ENCODE measurements at regions not wholly inside any gene's neighbourhood (a gene's known extent, or its start where the extent isn't known, plus 50 kb on each side); places are given as distances from the start of the nearest gene placed in this dataset.

DNA sequence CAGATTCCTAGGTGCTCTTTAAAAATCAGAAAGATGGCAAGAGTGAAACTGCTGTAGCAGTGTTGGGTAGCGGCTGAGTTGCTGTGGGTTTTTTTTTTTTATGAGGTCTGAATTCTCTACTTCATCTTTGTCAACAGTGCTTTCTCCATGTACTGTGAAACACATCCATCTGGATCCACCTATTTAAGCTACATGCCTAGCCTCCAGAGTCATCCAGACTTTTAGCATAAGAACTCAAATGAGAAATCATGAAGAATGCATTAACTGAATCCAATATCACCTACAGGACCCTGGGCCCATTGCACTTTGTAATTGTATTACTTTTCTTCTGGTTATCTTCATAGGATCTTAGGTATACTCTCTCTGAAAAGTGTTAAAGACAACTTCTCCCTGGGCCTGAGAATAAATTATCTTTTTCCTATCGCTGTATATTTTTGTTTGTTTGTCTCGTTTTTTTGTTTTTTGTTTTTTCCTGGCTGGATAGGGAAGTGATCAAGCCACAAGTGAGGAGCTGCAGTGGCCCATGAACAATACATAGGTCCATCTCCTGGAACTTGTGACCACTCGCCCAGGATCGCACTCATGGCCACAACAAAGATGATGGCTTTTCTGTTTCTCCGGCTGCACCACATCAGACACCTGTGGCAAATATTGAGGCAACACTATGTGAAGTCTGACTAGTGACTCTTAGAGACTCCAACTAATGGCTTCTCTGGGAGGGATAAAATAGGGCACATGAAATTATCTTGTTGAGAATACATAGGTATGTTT lies 609.9 kb upstream of the AGTR1 start:
- no peak for DNase-seq

DNA sequence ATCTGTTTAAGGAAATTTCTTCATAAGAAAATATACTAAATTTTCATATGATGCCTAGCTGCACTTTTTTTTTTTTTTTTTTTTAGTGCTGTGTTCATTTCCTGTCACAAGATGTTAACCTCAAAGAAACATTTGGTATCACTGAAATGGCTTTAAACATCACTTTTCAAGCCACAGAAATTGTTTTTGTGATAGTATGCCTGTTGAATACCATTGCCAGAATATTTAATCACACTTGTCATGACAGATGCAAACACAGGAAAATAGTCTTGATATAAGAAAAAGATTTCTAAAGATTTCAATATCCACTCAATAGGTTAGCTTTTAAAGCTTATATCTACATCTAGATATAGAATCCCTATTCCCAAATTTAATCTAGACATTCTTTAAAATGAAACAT lies 608.5 kb upstream of the AGTR1 start:
- no peak for DNase-seq

DNA sequence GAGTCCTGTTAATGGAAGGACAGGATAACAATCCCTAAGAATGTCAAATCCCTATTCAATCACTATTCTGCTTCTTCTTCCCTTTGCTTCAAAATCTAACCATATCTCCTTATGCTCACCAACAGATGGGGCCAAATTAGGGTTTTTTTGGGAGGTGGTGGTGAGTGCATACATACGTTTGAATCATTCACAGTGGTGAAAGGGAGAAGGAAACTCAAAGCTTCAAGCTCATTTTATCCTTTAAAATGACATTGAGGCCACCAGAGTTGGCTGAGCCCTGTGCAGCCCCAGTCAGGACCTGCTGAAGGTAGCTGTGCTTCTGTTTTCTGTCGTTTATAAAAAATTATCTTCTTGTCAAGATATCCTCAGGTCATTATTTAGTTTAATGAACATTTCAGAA lies 607.5 kb upstream of the AGTR1 start:
- DNase-seq = no peak

DNA sequence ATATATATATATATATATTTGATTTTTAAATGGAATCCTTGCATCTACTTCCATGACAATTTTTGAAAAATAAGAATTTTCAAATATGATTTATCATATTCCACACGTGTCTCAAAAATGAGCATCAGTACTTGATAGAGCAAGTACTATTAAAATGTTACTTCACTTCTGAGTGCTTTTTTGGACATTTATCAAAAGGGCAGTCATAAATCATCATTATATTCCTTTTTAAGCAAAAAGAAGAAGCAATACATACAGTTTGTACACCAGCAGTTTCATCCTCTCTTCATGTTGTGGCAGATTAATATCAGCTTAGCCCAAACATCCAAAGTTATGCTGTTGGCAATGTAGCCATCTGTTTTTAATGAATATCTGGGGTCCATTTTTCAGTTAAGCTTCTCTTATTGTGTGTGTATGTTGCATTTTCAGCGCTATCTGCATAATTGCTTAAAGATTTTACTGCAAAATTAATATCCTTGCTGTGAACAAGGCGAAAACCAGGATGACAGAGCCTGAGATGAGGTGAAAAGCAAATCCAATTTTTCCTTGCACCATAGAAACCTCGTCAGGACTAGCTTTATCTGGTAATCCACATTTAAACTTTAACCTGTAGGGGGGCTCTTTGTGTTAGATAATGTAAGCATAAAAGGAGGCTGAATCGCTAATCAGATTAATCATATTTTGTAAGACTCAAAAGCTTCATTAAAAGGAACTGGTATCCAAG lies 604.9 kb upstream of the AGTR1 start:
- no peak for DNase-seq

DNA sequence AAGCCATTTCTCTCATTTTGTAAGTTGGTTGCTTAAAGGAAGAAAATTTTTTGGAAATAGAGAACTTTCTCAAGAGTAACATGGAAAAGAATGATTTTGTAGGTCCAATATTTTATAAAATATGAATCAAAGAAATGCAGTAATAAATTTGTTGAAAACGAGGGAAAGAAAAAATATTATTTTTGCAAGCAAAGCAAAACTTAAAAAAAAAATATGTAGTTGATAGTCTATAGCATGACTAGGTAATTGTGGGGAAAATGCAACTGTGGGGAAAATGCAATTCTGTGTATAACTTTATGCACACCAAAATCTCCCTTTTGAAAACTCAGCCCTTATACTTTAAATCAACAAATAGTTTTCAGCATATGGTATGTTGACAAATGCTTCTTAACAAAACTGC lies 604.0 kb upstream of the AGTR1 start:
- DNase-seq = no peak

DNA sequence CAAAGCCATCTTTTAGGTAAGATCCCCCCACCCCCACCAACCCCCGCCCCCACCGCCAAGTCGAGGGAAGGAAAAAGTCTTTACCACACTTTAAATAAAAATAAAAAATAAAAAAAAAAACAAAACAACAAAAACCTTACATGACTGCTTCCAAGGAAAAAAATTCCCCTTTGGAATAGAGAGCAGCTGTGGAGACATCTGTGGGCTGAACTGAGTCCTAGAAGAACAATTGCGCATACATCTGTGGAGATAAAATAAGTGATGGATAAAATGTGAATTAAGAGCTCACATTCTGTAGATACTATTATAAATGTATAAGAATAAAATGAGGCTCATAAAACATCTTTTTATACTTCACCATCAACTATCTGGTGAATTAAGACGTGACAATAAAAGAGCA lies 601.7 kb upstream of the AGTR1 start:
- no peak for DNase-seq

DNA sequence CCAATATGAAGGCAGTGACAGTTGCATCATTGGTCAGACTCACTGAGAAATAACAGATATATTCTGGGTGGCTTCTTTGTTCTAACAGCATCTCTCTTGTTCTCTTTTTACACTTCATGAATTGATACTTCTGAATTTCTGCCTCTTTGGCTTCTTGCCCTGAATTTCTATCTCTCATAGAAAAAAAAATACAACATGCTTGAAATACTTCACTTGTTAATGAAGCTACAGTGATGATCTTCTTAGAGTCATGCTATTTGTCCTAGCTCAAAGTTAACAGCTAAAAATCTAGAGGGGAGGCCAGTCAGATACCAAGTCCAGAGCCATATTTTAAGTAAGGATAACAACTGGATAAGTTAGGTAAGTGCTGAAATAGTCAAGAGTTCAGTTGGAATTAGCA lies 597.2 kb upstream of the AGTR1 start:
- no peak for DNase-seq

DNA sequence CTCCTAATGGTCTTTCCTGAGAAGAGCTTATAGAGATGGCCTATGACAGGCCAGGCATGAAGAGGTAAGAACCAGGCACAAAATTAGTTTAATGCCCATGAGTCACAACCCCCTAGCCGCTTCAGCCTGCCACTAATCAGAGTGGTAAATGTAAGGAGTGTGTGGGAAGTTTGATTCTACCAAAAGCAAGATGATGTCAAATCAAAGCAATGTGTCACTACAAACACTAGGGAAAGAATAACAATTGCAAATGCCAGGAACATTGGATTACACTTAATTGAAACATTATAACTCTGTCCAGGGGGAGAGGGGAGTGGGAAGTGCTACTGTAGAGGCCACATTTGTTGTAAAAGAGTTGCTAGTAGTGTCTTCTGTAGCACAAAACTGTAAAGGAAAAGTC lies 596.6 kb upstream of the AGTR1 start:
- DNase-seq = no peak

DNA sequence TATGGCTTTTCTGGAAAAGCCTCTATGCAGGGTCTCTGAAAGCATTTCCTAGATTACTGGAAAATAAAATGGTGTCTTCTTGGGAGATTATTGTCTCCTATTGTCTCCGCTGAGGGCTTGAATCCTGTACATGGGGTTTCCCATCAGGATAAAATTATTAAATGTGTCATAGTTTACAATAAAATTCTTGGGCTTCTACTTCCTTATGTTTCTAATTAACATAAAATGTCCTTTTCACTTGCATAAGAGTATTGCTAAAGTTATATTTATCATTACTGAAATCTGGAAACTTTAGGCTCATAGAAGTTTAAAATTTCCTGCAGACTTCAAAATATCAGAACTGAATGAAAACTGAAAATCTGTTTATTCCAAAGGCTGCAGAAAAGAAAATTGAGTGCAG lies 595.5 kb upstream of the AGTR1 start:
- no peak for DNase-seq

DNA sequence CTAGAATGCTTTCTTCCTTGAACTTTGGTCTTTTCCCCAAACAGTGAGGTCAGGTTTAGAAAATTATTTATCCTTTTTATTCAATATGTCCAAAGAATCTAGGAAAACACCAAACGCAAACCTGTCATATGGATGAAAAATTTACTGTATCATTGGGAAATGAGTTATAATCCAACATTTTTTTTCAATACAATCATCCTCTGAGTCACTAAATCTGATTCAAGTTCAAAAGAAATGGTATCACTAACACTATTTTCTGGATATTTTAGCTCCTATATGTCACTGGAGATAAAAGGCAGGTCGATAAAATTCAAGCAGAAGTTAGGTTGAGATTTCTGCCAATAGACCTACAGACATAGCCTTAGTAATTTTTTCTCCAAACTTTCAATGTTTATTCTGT lies 591.6 kb upstream of the AGTR1 start:
- no peak for DNase-seq

DNA sequence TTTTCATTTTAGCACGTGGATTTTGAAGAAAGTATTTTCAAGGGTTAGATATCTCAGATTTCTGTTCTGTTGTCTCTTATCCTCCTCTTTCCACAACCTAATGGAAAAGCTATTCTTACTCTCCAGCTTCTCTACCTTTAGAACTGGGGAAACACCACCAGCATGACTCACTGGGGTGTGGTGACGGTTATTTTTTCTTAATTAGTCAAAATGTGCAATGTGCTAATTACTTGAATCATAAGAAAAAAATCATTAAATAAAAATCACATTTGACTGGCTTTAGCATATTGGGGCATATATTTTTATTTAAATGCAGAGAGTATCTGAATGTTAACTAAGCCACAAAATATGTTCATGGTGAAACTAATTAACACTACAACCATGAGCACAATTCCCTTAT lies 570.7 kb upstream of the AGTR1 start:
- no peak for DNase-seq

DNA sequence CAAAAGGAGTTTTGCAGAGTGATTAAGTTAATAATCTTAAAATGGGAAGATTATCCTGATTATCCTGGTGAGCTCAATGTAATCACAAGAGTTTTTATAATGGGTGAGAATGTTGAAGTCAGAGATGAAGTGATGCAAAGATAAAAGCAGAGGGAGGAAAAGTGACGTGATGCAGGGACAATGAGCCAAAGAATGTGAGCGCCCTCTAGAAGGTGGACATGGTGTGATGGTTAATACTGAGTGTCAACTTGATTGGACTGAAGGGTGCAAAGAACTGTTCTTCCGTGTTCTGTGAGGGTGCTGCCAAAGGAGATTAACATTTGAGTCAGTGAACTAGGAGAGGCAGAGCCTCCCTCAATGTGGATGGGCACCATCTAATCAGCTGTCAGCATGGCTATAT lies 569.6 kb upstream of the AGTR1 start:
- DNase-seq = no peak

DNA sequence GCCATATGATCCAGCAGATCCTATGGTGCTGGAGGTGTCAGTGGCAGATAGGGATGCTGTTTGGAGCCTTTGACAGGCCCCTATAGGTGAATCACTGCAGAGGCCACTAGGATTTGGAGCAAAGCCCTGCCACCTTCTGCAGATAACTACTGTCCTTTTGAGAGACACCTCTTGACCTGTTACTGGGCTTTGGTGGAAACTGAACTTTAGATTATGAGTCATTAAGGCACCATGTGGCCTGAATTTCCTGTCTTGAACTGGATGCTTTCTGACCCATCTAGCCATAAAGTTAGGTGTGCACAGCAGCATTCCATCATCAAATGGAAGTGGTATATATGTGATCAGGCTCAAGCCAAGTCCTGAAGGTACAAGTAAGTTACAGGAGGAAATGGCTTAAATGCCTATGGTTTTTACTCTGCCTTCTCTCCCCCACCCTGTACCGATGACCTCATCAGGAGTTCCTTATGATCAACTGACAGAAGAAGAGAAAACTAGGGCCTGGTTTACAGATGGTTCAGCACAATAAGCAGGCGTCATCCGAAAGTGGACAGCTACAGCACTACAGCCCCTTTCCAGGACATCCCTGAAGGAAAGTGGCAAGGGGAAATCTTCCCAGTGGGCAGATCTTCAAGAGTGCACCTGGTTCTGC lies 565.6 kb upstream of the AGTR1 start:
- no peak for DNase-seq

DNA sequence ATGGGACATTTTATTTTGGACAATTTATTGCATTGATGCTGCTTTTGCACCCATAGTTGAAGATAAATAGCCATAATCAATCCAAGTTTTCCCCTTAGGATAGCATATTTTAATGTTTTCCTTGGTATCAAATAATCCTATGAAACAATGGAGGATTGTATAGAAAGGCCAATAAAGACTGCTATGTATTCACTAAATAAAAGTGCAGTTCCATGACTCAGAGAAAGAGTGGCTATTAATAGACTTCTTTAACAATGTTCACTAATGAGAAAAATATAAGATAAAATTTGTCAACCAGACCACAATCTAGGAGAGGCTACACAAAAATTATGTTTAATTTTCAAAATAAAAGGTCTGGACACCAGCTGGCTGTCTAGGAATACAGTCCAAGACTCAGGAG lies 560.9 kb upstream of the AGTR1 start:
- DNase-seq = no peak

DNA sequence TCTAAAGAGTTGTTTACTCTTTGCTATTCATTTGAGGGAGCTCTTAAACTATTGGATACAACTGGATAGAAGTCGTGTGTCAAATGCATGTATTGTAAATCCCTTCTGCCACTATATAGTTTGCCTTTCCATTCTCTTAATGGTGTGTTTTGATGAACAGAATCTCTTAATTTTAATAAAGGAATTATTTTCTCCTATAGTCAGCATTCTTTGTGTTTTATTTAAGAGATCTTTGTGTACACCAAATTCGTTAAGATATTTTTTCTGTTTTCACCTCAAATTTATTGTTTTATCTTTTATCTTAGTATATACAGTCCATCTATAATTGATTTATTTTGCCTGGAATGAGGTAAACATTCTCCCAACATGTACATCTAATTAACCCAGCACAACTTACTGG lies 551.5 kb upstream of the AGTR1 start:
- no peak for DNase-seq

DNA sequence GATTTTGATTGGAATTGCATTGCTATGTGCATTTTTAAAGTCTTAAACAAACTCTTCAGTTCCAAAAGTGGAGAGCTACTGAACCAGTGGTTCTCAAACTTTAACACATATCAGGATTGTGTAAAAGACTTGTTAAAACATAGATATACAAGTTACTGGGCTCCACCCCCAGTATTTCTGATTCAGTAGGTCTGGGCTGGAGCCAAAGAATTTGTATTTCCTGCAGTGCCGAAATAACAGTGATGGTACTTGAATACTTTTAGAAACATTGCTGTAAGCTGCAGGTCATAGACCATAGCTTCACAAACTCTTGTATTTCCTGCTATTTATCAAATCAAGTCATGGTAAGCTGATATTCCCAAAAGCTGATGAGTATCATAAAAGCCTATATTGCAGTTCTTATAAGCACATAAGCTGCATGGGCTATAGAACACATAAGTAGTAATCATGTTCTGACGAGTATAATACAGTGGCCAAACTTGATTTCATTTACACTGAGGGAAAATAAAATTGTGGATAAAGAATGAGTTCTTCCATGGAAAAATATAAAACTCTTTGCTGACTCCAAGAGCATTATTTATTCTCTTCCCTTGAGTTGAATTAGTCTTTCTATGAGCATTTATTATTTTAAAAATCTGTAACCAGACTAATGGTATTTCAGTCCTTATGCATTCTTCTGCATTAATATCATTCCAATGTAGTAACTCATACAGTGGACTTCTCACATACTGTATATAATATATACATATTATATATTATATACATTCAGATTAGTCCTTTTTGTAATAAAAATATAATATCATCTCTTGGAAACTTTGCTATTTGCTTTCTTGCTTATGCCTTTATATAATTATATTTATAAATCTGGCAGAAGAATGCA lies 550.5 kb upstream of the AGTR1 start:
- no peak for DNase-seq

DNA sequence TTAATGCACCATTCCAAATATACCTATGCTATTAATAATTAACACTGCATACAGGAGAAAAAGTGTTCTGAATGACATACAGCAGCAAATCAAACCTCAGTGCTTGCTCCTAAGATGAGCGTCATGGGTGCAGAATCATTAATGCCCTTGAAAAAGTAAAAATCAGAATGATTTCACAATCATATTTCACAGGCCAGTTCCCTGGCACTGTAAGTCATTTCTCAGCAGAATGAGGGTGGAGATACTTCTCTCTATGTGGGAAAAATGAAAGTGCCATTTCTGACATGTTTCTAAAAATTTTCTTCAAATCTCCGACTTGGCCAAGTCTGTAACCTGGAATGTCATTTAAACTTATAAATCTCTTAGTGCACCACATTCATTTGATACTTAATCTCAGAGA lies 549.8 kb upstream of the AGTR1 start:
- no peak for DNase-seq

DNA sequence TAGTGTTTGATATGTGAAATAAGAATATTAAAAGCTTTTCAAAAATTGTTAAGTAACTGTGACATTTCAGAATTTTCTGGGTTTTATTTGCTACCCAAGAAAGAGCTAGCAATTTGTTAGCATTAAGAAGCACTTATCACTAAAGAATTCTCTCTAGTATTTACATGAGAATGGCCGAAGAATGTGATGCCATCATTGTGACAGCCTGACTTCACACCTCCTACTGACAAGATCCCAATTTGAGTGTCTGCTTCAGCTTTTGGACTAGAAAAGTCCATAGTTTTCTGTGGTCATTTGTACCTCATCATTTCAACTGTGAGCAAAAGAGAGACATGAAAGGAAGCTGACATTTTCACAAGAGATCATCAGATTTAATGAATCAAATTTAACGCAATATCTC lies 548.1 kb upstream of the AGTR1 start:
- DNase-seq = no peak

DNA sequence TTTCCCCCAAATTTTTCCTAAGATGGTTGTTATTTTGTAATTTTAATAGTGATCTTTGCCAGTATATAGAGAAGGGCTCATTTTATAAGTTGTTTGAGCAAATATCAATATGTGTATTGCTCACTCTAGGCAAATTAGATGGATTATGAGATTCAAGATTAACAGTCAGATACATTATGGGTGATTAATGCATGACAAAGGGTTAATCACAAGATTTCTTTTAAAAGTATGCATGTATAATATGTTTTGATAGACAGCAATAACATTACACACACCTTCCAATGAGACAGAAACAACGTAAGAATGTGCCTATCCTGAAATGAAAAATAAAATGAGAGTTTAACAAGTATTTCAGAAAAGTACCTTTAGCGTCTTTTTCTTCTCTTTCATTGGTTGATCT lies 547.6 kb upstream of the AGTR1 start:
- DNase-seq = no peak

DNA sequence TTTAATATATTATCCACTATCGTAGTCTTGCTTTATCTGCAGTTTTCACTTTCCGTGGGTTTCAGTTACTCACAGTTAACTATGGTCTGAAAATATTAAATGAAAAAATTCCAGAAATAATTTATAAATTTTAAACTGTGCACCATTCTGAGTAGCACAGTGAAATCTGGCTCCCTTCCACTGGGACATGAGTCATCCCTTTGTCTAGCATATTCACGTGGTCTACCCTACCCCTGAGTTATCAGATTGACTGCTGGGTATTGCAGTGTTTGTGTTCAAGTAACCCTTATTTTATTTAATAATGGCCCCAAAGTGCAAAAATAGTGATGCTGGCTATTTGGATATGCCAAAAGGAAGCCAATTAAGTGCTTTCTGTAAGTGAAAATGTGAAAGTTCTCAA lies 539.5 kb upstream of the AGTR1 start:
- no peak for DNase-seq

DNA sequence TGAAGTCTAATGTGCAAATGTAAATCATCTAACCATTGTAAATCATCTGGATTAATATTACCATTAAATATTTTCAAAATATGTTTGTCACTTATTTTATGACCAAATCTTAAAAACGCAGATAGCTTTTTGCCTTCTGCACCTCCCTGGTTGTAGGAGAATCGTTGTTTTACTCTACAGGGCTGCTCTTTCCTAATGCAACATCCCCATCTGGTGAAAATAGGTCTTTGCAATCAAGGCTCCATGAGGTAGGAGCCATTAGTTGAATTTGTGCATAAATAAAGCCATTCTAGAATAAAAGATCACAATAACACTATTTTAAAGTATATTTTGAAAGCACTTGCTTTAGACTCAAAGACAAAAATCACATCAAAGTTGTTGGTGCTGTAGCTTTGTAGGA lies 535.6 kb upstream of the AGTR1 start:
- no peak for DNase-seq

DNA sequence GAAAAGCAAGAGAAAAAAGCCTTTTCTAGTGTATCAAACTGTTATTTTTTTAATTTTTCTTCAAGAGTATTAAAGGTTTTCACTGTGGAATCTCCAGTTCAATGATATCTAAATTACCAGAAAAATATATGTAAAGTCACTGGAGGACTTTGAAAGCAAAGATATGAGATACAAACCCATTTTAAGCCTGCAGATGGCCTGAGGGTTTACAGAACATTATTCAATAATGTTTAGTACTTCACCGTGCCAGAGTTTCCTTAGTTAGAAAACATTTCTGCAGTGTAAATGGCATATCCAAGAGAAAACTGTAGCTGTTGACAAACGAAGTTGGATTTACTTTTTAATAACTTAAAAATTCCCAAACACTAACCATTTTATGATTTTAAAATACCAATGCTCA lies 529.4 kb upstream of the AGTR1 start:
- DNase-seq = no peak

DNA sequence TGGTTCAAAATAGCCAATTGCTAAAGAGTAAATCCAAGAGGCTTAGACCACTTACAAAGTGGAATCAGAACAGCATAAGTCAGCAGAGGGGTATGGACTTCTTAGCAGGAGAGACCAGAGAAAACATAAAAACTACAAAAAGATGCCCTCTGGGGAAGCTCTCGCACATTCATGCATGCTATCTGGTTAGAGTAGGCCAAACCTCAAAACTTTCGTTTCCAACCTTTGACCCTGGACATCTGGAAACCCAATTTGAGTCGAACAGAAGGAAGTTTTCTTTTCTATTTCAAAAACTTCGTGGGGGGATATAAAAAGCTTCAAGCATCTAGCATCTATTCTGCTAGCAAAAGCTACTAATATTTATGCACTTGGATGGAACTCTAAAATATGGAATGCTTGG lies 523.9 kb upstream of the AGTR1 start:
- no peak for DNase-seq

All from inflammatory macrophage (primary cell).